Osteocyte (in vitro differentiated cells): ENCODE measurements at regions not wholly inside any gene's neighbourhood (a gene's known extent, or its start where the extent isn't known, plus 50 kb on each side); places are given as distances from the start of the nearest gene placed in this dataset.

Experiments
- DNase-seq: peaks from one replicate; pipeline ENCODE4 v3.0.0; 2021; ENCODE audit warnings: mixed read lengths; ENCODE audit not compliant: unreplicated experiment; ENCODE audit errors: extremely low spot score
- H3K27ac Mint-ChIP-seq: one replicate; pipeline ENCODE4 v1.8.0; 2021; ENCODE audit warnings: mild to moderate bottlenecking, mixed read lengths; ENCODE audit not compliant: unreplicated experiment
- H3K27me3 Mint-ChIP-seq: one replicate; pipeline ENCODE4 v1.8.0; 2021; ENCODE audit warnings: mixed read lengths; ENCODE audit not compliant: unreplicated experiment
- H3K36me3 Mint-ChIP-seq: one replicate; pipeline ENCODE4 v1.8.0; 2021; ENCODE audit warnings: mixed read lengths; ENCODE audit not compliant: unreplicated experiment
- H3K4me1 Mint-ChIP-seq: one replicate; pipeline ENCODE4 v1.8.0; 2021; ENCODE audit warnings: mixed read lengths; ENCODE audit not compliant: unreplicated experiment
- H3K4me3 Mint-ChIP-seq: one replicate; pipeline ENCODE4 v1.8.0; 2021; ENCODE audit warnings: mild to moderate bottlenecking, moderate library complexity, mixed read lengths; ENCODE audit not compliant: unreplicated experiment
- H3K9me3 Mint-ChIP-seq: one replicate; pipeline ENCODE4 v1.8.0; 2021; ENCODE audit warnings: mixed read lengths; ENCODE audit not compliant: unreplicated experiment
- TF ChIP-seq, protein P1 (sequence below): fragments of 200-600 bp; sonication (generic); IDR thresholded peaks from 2 replicates; pipeline ENCODE4 v1.5.0; 2021; ENCODE audit warnings: antibody characterized with exemption, mild to moderate bottlenecking, moderate library complexity

DNA sequence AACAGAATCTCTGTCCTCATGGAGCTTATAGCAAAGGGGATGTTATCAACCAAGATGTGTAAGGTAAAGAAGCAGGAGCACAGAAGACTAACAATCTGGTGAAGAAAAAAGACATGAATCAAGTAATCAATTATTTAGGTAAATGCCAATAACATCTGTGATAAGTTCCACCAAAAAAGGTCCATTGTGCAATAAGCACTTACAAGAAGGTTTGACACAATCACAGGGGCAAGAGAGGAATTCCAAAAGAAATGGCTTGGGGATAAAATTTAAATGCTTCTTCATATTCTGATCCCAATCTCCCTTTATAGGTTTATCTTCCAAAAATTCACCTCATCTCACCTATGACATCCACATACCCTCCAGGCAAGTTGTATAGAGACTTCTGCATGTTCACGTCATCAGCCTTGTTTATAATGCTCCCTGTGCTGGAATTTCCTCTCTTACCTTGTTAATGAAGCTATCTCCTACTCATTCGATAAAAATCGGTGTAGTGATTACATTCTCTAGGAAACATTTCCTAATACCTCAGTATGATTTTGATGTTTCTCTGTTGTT is 53.6 kb upstream of the DPT start:
- Mint-ChIP-seq H3K9me3 (no peaks in the 10 kb centered on the region), H3K4me1 (peaks cover 8% of the 10 kb centered on the region), H3K27me3 (peaks cover 44% of the 10 kb centered on the region), H3K27ac (no peak overlapping the region), H3K36me3 (no peaks in the 10 kb centered on the region), H3K4me3 (no peak overlapping the region)
- TF ChIP-seq, protein P1, sequence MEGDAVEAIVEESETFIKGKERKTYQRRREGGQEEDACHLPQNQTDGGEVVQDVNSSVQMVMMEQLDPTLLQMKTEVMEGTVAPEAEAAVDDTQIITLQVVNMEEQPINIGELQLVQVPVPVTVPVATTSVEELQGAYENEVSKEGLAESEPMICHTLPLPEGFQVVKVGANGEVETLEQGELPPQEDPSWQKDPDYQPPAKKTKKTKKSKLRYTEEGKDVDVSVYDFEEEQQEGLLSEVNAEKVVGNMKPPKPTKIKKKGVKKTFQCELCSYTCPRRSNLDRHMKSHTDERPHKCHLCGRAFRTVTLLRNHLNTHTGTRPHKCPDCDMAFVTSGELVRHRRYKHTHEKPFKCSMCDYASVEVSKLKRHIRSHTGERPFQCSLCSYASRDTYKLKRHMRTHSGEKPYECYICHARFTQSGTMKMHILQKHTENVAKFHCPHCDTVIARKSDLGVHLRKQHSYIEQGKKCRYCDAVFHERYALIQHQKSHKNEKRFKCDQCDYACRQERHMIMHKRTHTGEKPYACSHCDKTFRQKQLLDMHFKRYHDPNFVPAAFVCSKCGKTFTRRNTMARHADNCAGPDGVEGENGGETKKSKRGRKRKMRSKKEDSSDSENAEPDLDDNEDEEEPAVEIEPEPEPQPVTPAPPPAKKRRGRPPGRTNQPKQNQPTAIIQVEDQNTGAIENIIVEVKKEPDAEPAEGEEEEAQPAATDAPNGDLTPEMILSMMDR = no peak
- DNase-seq = no peak

DNA sequence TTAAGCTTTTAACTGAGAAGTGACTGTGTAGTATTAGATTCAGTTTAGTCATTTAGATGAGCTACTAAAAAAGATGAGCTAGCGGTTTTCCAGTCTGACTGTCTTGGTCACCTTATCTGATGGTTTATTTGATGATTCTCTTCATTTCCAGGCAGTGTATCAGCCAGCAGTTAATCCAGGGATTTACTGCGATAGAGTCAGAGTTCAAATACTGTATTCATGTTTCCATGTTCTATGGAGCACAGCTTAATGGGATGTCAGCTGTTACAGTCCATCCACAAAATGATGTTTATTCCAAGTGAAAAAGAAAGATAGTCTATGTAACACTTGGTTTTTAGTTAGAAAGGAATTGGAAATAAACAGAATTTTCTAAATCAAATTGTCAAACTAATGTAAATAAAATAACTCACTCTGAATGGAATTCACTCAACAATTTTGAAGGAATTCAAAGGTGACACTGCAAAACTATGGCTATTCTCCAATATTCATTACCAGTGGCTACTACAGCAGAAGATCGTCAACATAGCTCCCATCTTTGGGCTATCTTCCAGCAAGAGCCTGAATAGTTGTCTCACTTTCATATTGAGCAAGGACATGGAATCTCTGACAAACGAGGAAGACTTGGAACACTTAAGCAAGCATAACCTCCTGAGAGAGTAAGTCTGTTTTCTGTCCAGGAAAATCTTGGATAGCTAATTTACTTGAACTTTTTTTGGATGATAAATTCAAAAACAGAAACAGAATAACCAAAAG is 54.6 kb upstream of the DPT start:
- no peak overlapping the region for H3K27ac Mint-ChIP-seq
- DNase-seq = no peak
- H3K4me3 Mint-ChIP-seq = no peak overlapping the region
- peaks cover 8% of the 10 kb centered on the region for H3K4me1 Mint-ChIP-seq
- peaks cover 44% of the 10 kb centered on the region for H3K27me3 Mint-ChIP-seq
- H3K36me3 Mint-ChIP-seq = no peaks in the 10 kb centered on the region
- no peaks in the 10 kb centered on the region for H3K9me3 Mint-ChIP-seq
- TF ChIP-seq, protein P1 = no peak

DNA sequence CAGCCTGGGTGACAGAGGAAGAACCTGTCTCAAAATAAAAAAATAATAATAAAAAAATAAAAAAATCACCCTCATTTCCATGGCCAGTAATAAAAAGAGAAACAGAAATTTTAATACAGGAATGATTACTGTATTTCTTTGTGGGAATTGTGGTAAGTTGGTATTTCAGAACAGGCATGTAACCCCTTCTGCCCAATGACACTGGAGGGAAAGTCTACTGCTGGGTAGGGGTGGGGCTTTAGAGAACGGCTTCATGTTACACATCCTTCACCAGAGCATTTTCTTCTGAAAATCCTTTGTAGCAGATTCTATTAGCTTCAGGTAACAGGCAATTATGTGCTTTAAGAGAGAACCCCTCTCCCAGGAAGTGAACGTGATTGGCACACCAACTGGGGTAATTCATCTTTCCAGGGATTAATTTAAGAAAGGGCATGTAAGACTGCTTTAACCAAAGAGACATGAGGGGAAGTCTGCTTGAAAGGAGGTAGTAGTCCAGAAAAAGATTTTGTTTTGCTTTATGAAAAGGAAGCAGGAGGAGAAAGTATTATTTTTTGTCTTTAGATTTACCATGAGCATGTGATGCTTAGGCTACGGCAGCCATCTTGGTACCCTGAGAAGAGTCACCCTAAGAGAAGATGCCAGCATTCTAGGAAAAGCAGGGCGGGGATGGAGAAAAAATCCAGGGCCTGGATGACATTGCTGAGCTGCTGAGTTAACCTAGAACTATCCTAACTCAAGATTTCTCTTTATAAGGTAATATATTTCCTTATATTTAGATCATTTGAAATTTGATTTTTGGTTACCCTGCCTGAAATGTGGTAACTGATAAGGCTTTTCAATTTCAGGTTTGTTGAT is 57.7 kb upstream of the DPT start:
- Mint-ChIP-seq H3K4me1 (peaks cover 8% of the 10 kb centered on the region), H3K36me3 (no peaks in the 10 kb centered on the region)

DNA sequence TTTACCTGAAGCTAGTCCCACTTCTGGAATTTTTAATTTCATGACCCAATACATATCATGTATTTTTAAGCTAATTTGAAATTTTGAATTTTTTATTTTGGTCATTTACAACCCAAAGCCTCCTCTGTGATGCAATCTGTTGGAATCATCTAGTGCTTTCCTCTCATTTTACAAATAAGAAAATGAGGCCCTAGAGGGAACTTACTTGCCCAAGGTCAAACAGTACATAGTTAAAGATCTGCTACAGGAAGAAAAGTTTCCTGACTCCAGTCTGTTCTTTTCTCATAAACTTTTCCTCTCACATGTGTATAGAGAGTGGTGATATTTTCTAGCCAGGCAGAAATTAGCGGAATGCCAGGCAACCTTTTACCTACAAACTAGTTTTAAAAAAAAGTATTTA is 59.3 kb upstream of the DPT start:
- Mint-ChIP-seq H3K4me1 (peaks cover 8% of the 10 kb centered on the region), H3K36me3 (no peaks in the 10 kb centered on the region), H3K9me3 (no peaks in the 10 kb centered on the region), H3K27me3 (peaks cover 15% of the 10 kb centered on the region), H3K27ac (no peak overlapping the region), H3K4me3 (no peak overlapping the region)
- no peak for DNase-seq
- TF ChIP-seq, protein P1 = no peak

More for the DNA sequence above, 57.7 kb upstream of the DPT start:
- TF ChIP-seq, protein P1 = no peak
- no peak for DNase-seq
- Mint-ChIP-seq H3K27ac (no peak overlapping the region), H3K9me3 (no peaks in the 10 kb centered on the region), H3K4me3 (no peak overlapping the region), H3K27me3 (peaks cover 27% of the 10 kb centered on the region)

DNA sequence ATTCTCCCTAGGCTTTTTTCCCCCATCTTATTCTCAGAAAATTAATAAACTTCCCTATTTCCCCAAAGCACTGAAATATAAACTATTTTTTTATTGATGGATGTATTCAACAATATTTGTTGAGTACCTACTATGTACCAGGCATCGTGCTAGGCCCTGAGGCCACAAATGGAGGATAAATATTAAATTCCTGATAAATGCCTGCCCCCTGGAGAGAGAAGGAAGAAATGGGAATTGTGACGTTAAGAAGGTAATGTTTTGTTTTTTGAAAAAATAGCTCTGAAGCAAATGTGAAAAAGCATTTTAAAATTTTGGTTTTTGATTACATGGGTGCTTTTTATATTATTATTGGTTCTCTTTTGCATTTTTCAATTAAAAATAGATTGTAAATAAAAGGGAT is 60.5 kb upstream of the DPT start:
- Mint-ChIP-seq H3K27ac (no peak overlapping the region), H3K27me3 (peaks cover 8% of the 10 kb centered on the region), H3K9me3 (no peaks in the 10 kb centered on the region), H3K36me3 (no peaks in the 10 kb centered on the region), H3K4me1 (peaks cover 8% of the 10 kb centered on the region), H3K4me3 (no peak overlapping the region)
- DNase-seq = no peak
- TF ChIP-seq, protein P1 = no peak
